HCT116 (cell line): ENCODE measurements at regions not wholly inside any gene's neighbourhood (a gene's known extent, or its start where the extent isn't known, plus 50 kb on each side); places are given as distances from the start of the nearest gene placed in this dataset.

Experiments
- ATAC-seq: fragments of 200-7000 bp; cut with Tn5 transposase; 2 replicates; pipeline ENCODE4 v1.9.1; 2020; ENCODE audit warnings: mild to moderate bottlenecking, moderate library complexity
- BruUV-seq: library from RNA; stranded (reverse); fragments of 400-500 nt; replicated peaks from 2 replicates; lab custom pipeline; 2021; lab: Mats Ljungman, UMichigan
- CTCF ChIA-PET: fragments of 300-600 bp; sonication (Branson Sonifier 250); formaldehyde crosslinking; loops from one replicate; lab custom pipeline; 2021; ENCODE audit warnings: antibody characterized with exemption; lab: Charles Lee
- POLR2A ChIA-PET: fragments of 300-600, 350-600 bp; sonication (Branson Sonifier 250); formaldehyde crosslinking; loops from one replicate; lab custom pipeline; 2021; ENCODE audit warnings: antibody characterized with exemption; lab: Charles Lee
- RAD21 ChIA-PET, 2 experiments: fragments of 300-600 bp; sonication (Branson Sonifier 250); formaldehyde crosslinking; loops; one replicate each; lab custom pipeline; 2023; ENCODE audit warnings: low total read pairs in 2 of 2; ENCODE audit not compliant: uncharacterized antibody in 2 of 2, unreplicated experiment in 2 of 2, low non-redundant PET in 1 of 2; lab: Charles Lee
- DNase-seq: peaks from one replicate; pipeline ENCODE4 v3.0.0-alpha.2; 2010; ENCODE audit warnings: low read depth, low spot score
- H2AFZ ChIP-seq: fragments of 200-600 bp; shearing (Covaris generic), sonication (generic); 2 replicates; pipeline ENCODE4 v1.6.1; 2017; ENCODE audit warnings: low read depth, mixed run types, mixed read lengths, antibody characterized with exemption, low read length; ENCODE audit not compliant: poor library complexity, severe bottlenecking
- H3K27ac ChIP-seq: 2 replicates; pipeline ENCODE4 v1.5.1; 2012; ENCODE audit warnings: low read depth, low read length
- H3K27me3 ChIP-seq: fragments of 200-600 bp; sonication (generic); 2 replicates; pipeline ENCODE4 v1.6.1; 2016; ENCODE audit warnings: mixed run types, low read length, mixed read lengths; ENCODE audit not compliant: insufficient read depth
- H3K36me3 ChIP-seq, 2 experiments: fragments of 200-500 bp in 1 of 2; fragments of 200-600 bp in 1 of 2; sonication (Bioruptor generic) in 1 of 2; sonication (generic) in 1 of 2; 2 replicates each; pipeline versions ENCODE4 v1.5.1 to v1.6.1; 2014 to 2016; ENCODE audit warnings: low read length in 2 of 2, inconsistent platforms in 1 of 2, mixed read lengths in 1 of 2, mixed run types in 1 of 2; ENCODE audit not compliant: insufficient read depth in 2 of 2, control insufficient read depth in 1 of 2
- H3K4me1 ChIP-seq, 2 experiments: fragments of 200-600 bp in 1 of 2; sonication (generic) in 1 of 2; 2 replicates each; pipeline versions ENCODE4 v1.5.1 to v1.6.1; 2012 to 2017; ENCODE audit warnings: low read length in 2 of 2, inconsistent platforms in 1 of 2, mild to moderate bottlenecking in 1 of 2, mixed read lengths in 1 of 2, mixed run types in 1 of 2, moderate library complexity in 1 of 2; ENCODE audit not compliant: insufficient read depth in 2 of 2, control insufficient read depth in 1 of 2
- H3K4me2 ChIP-seq: fragments of 200-600 bp; sonication (generic); 2 replicates; pipeline ENCODE4 v1.6.1; 2017; ENCODE audit warnings: mixed run types, low read length, mixed read lengths
- H3K4me3 ChIP-seq, 2 experiments: fragments of 200-600 bp in 1 of 2; sonication (generic) in 1 of 2; replicated peaks in 1 of 2; 2 replicates each; pipeline ENCODE4 v1.5.1; 2011 to 2016; ENCODE audit warnings: low read length in 2 of 2, control low read depth in 1 of 2, low read depth in 1 of 2, mild to moderate bottlenecking in 1 of 2, mixed read lengths in 1 of 2, mixed run types in 1 of 2
- H3K79me2 ChIP-seq: fragments of 200-600 bp; sonication (generic); 2 replicates; pipeline ENCODE4 v1.6.1; 2017; ENCODE audit warnings: mild to moderate bottlenecking, mixed run types, low read length, moderate library complexity, mixed read lengths; ENCODE audit not compliant: insufficient read depth
- H3K9ac ChIP-seq: fragments of 200-600 bp; sonication (generic); 2 replicates; pipeline ENCODE4 v1.6.1; 2016; ENCODE audit warnings: low read length, mixed read lengths
- H3K9me2 ChIP-seq: fragments of 200-600 bp; sonication (generic), shearing (Covaris generic); 2 replicates; pipeline ENCODE4 v1.6.1; 2017; ENCODE audit warnings: mixed run types, mild to moderate bottlenecking, moderate library complexity; ENCODE audit not compliant: insufficient read depth
- H3K9me3 ChIP-seq, 2 experiments: fragments of 200-500 bp in 1 of 2; fragments of 200-600 bp in 1 of 2; sonication (Bioruptor generic) in 1 of 2; sonication (generic) in 1 of 2; 2 replicates each; pipeline ENCODE4 v1.6.1; 2014 to 2017; ENCODE audit warnings: low read length in 2 of 2, mixed read lengths in 2 of 2, inconsistent platforms in 1 of 2, low read depth in 1 of 2, mild to moderate bottlenecking in 1 of 2, mixed run types in 1 of 2, moderate library complexity in 1 of 2; ENCODE audit not compliant: control insufficient read depth in 1 of 2, insufficient read depth in 1 of 2
- H4K20me1 ChIP-seq: fragments of 200-600 bp; sonication (generic), shearing (Covaris generic); 2 replicates; pipeline ENCODE4 v1.6.1; 2017; ENCODE audit warnings: mixed run types, mild to moderate bottlenecking, moderate library complexity; ENCODE audit not compliant: insufficient read depth
- CEBPB ChIP-seq: IDR thresholded peaks from 2 replicates; pipeline ENCODE4 v1.6.1; 2012; ENCODE audit warnings: low read depth
- EGR1 ChIP-seq: IDR thresholded peaks from 2 replicates; pipeline ENCODE4 v1.6.1; 2012; ENCODE audit warnings: low read depth
- ELF1 ChIP-seq: IDR thresholded peaks from 2 replicates; pipeline ENCODE4 v1.6.1; 2012; ENCODE audit warnings: low read depth, borderline replicate concordance
- FOSL1 ChIP-seq: IDR thresholded peaks from 2 replicates; pipeline ENCODE4 v1.6.1; 2012; ENCODE audit warnings: low read depth
- JUND ChIP-seq: IDR thresholded peaks from 2 replicates; pipeline ENCODE4 v1.6.1; 2012
- POLR2AphosphoS5 ChIP-seq: IDR thresholded peaks from 2 replicates; pipeline ENCODE4 v1.6.1; 2011; ENCODE audit warnings: mild to moderate bottlenecking, low read depth, low read length, moderate library complexity
- SP1 ChIP-seq: IDR thresholded peaks from 2 replicates; pipeline ENCODE4 v1.6.1; 2012; ENCODE audit warnings: low read depth
- SRF ChIP-seq: IDR thresholded peaks from 2 replicates; pipeline ENCODE4 v1.6.1; 2012; ENCODE audit warnings: low read depth
- TCF7L2 ChIP-seq: IDR thresholded peaks from 2 replicates; pipeline ENCODE4 v1.7.0; 2011; ENCODE audit warnings: borderline replicate concordance, inconsistent platforms; ENCODE audit not compliant: insufficient read depth, insufficient read length; ENCODE audit errors: extremely low read depth
- YY1 ChIP-seq: IDR thresholded peaks from 2 replicates; pipeline ENCODE4 v1.6.1; 2011; ENCODE audit warnings: low read length, low read depth, moderate library complexity, mild to moderate bottlenecking; ENCODE audit not compliant: insufficient replicate concordance; ENCODE audit errors: extremely low read depth
- intact Hi-C: fragments of 100-400 bp; cut with micrococcal nuclease; formaldehyde crosslinking; loops from 2 replicates; pipeline ENCODE4 v1.10.0; 2022
- TF ChIP-seq, protein P1 (sequence below), 3 experiments: fragments of 200-600 bp in 1 of 3; sonication (generic) in 1 of 3; IDR thresholded peaks in 2 of 3; conservative IDR thresholded peaks in 1 of 3; 2 replicates each; pipeline ENCODE4 v1.5.1; 2012 to 2017; ENCODE audit warnings: low read depth in 2 of 3, low read length in 2 of 3, antibody characterized with exemption in 1 of 3, borderline replicate concordance in 1 of 3, control low read depth in 1 of 3, mild to moderate bottlenecking in 1 of 3, mixed read lengths in 1 of 3, mixed run types in 1 of 3, moderate library complexity in 1 of 3; ENCODE audit not compliant: insufficient read depth in 1 of 3

DNA sequence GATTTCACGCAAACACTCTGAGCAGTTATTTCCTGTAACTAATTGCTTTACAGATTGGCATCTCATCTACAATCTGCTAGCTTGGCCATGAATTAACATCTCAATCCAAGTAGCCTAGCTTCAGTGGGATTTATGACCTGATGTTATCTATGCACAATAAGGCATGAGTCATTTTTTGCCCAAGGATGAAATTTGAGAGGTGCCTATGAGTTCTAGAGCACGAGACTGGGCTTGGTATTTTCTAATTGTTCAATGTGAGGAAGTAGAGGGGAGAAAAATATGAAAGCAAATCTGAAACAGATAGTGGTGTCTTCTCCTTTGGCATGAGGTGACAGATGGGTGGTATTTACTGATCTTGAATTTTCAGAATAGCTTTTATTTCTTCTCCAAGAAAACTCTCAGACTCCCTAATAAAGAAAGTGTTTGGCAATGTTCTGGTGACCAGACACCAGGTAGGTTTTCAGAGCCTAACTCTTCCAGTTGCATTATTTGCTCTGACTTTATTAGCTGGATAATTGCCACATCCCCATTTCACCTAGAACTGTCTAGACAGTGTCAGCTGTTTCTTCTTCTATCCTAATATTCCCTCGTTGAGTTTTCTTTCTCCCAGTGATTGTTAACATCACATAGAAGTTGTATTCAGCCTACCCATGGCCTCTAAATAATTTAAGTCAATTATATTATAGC, 301.0 kb upstream of the UMPS start:
- TF ChIP-seq SP1 (no peak), YY1 (no peak), ELF1 (no peak), TCF7L2 (no peak), POLR2AphosphoS5 (no peak), CEBPB (no peak), SRF (no peak), EGR1 (no peak), FOSL1 (peak; percentile 57), JUND (peak; percentile 43; the same call in 1 of the 2 replicates)
- TF ChIP-seq, protein P1, sequence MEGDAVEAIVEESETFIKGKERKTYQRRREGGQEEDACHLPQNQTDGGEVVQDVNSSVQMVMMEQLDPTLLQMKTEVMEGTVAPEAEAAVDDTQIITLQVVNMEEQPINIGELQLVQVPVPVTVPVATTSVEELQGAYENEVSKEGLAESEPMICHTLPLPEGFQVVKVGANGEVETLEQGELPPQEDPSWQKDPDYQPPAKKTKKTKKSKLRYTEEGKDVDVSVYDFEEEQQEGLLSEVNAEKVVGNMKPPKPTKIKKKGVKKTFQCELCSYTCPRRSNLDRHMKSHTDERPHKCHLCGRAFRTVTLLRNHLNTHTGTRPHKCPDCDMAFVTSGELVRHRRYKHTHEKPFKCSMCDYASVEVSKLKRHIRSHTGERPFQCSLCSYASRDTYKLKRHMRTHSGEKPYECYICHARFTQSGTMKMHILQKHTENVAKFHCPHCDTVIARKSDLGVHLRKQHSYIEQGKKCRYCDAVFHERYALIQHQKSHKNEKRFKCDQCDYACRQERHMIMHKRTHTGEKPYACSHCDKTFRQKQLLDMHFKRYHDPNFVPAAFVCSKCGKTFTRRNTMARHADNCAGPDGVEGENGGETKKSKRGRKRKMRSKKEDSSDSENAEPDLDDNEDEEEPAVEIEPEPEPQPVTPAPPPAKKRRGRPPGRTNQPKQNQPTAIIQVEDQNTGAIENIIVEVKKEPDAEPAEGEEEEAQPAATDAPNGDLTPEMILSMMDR (IDR thresholded peaks at IDR 0.05 in 2 of 3, conservative IDR thresholded peaks at IDR 0.05 in 1 of 3; ENCODE audit: borderline replicate concordance in 1 of 3, insufficient read depth in 1 of 3, low read depth in 2 of 3, low read length in 2 of 3), result no peak
- H3K27me3 ChIP-seq, result peaks cover 18% of the 10 kb centered on the region; the same call in 1 of the 2 replicates
- DNase-seq (peak; percentile 8), ATAC-seq (peak; percentile 79)
- ChIA-PET RAD21 (no interaction called here), CTCF (interaction anchor here (1.1 to 1.2 kb wide), 2 partner anchors 11 to 78 kb away, joined by 3 read pairs; no protein-coding TSS in a partner anchor), POLR2A (no interaction called here)
- H3K36me3 ChIP-seq, result no peaks in the 10 kb centered on the region
- BruUV-seq, result no TSS peak
- no peak overlapping the region for H3K4me3 ChIP-seq
- no peak overlapping the region for H2AFZ ChIP-seq
- peak overlapping the region; percentile 38 for H3K4me2 ChIP-seq
- H4K20me1 ChIP-seq, result no peaks in the 10 kb centered on the region
- no peak overlapping the region for H3K9ac ChIP-seq
- no peaks in the 10 kb centered on the region for H3K9me2 ChIP-seq
- H3K9me3 ChIP-seq, result no peaks in the 10 kb centered on the region
- peaks cover 11 to 13% of the 10 kb centered on the region in 2 experiments for H3K4me1 ChIP-seq
- no peaks in the 10 kb centered on the region for H3K79me2 ChIP-seq
- no peak overlapping the region for H3K27ac ChIP-seq
- intact Hi-C loops, result no loop called here
